SK-N-SH (cell line): ENCODE measurements at regions not wholly inside any gene's neighbourhood (a gene's known extent, or its start where the extent isn't known, plus 50 kb on each side); places are given as distances from the start of the nearest gene placed in this dataset.
"Not testable (repeated sequence)": the region's sequence is repeated elsewhere in the genome, so short reads cannot be mapped to it uniquely, and the experiment has no call there.

Source experiments
- CTCF ChIP-seq: fragments of 200-600 bp; sonication (generic); IDR thresholded peaks from 2 replicates; pipeline ENCODE4 v1.6.1; 2017; ENCODE audit warnings: antibody characterized with exemption, mild to moderate bottlenecking, moderate library complexity
- ELF1 ChIP-seq: IDR thresholded peaks from 2 replicates; pipeline ENCODE4 v1.4.0; 2012
- EZH2phosphoT487 ChIP-seq: fragments of 200-600 bp; sonication (generic); IDR thresholded peaks from 2 replicates; pipeline ENCODE4 v1.6.1; 2017; ENCODE audit warnings: low read depth, mixed run types, mild to moderate bottlenecking, antibody characterized with exemption, moderate library complexity, borderline replicate concordance
- FOSL2 ChIP-seq: IDR thresholded peaks from 2 replicates; pipeline ENCODE4 v1.4.0; 2012; ENCODE audit warnings: low read depth, mild to moderate bottlenecking, moderate library complexity, borderline replicate concordance
- JUND ChIP-seq: IDR thresholded peaks from 2 replicates; pipeline ENCODE4 v1.4.0; 2012
- NFIC ChIP-seq: IDR thresholded peaks from 2 replicates; pipeline ENCODE4 v1.4.0; 2012; ENCODE audit warnings: borderline replicate concordance
- PBX3 ChIP-seq: IDR thresholded peaks from 2 replicates; pipeline ENCODE4; 2012
- RAD21 ChIP-seq: IDR thresholded peaks from 2 replicates; pipeline ENCODE4 v1.6.1; 2012; ENCODE audit warnings: mild to moderate bottlenecking, low read length
- RFX5 ChIP-seq: IDR thresholded peaks from 2 replicates; pipeline ENCODE4 v1.6.1; 2012; ENCODE audit warnings: mild to moderate bottlenecking, improper control_type of control experiment, low read length
- RXRA ChIP-seq: IDR thresholded peaks from 2 replicates; pipeline ENCODE4 v1.4.0; 2012; ENCODE audit warnings: low read depth, mild to moderate bottlenecking, borderline replicate concordance
- SIN3A ChIP-seq: IDR thresholded peaks from 2 replicates; pipeline ENCODE4 v1.6.1; 2012; ENCODE audit warnings: low read depth, mild to moderate bottlenecking, low read length, moderate library complexity, borderline replicate concordance
- SMC3 ChIP-seq: IDR thresholded peaks from 2 replicates; pipeline ENCODE4 v1.6.1; 2012; ENCODE audit warnings: low read depth, low read length, improper control_type of control experiment
- TAF1 ChIP-seq: IDR thresholded peaks from 2 replicates; pipeline ENCODE4 v1.6.1; 2012; ENCODE audit warnings: low read depth, mild to moderate bottlenecking, low read length, moderate library complexity, borderline replicate concordance

- not testable (repeated sequence) for TF ChIP-seq CTCF, SIN3A, TAF1, PBX3, RFX5, NFIC, JUND, RXRA, RAD21, FOSL2, SMC3, EZH2phosphoT487, ELF1
Measured at GRCh38 chr1:81501485-81501884, 299.2 kb upstream of the ADGRL2 start.
